SU-DHL-6 (cell line): ENCODE measurements at regions not wholly inside any gene's neighbourhood (a gene's known extent, or its start where the extent isn't known, plus 50 kb on each side); places are given as distances from the start of the nearest gene placed in this dataset.

Source experiments
- H2AFZ ChIP-seq: fragments of 200-600 bp; sonication (generic); 2 replicates; pipeline ENCODE4 v1.6.1; 2014; ENCODE audit warnings: low read depth, mild to moderate bottlenecking, moderate library complexity, mixed read lengths, antibody characterized with exemption, low read length; ENCODE audit not compliant: severe bottlenecking
- H3F3A ChIP-seq: fragments of 200-600 bp; shearing (Covaris generic); 2 replicates; pipeline ENCODE4 v1.6.0; 2016; ENCODE audit warnings: antibody characterized with exemption, mild to moderate bottlenecking; ENCODE audit not compliant: insufficient read depth
- H3K27ac ChIP-seq: fragments of 200-600 bp; sonication (generic); 2 replicates; pipeline ENCODE4 v1.5.1; 2016; ENCODE audit warnings: low read depth, mild to moderate bottlenecking, low read length, moderate library complexity, mixed read lengths
- H3K27me3 ChIP-seq: fragments of 200-600 bp; sonication (generic), shearing (Covaris generic); 2 replicates; pipeline ENCODE4 v1.6.0; 2014; ENCODE audit warnings: mild to moderate bottlenecking, low read length
- H3K36me3 ChIP-seq: fragments of 200-600 bp; sonication (generic); 2 replicates; pipeline ENCODE4 v1.6.1; 2014; ENCODE audit warnings: mild to moderate bottlenecking, low read length, mixed read lengths
- H3K4me2 ChIP-seq: fragments of 300-600, 200-600 bp; shearing (Covaris generic), sonication (generic); 2 replicates; pipeline ENCODE4 v1.6.0; 2014; ENCODE audit warnings: low read length, low read depth, mild to moderate bottlenecking; ENCODE audit not compliant: poor library complexity, severe bottlenecking
- H3K4me3 ChIP-seq: fragments of 200-600 bp; sonication (generic); 2 replicates; pipeline ENCODE4 v1.5.1; 2014; ENCODE audit warnings: antibody characterized with exemption, low read length, mild to moderate bottlenecking, mixed read lengths; ENCODE audit not compliant: insufficient read depth, poor library complexity, severe bottlenecking
- H3K79me2 ChIP-seq: fragments of 200-600 bp; sonication (generic); 2 replicates; pipeline ENCODE4 v1.6.1; 2014; ENCODE audit warnings: mild to moderate bottlenecking, low read length, moderate library complexity; ENCODE audit not compliant: insufficient read depth
- H3K9ac ChIP-seq: fragments of 200-600 bp; sonication (generic); 2 replicates; pipeline ENCODE4 v1.7.0; 2014; ENCODE audit warnings: mild to moderate bottlenecking, low read length
- H3K9me2 ChIP-seq: fragments of 200-600 bp; sonication (generic); replicated peaks from 2 replicates; pipeline ENCODE4 v1.6.1; 2014; ENCODE audit warnings: low read length; ENCODE audit not compliant: insufficient read depth
- H3K9me3 ChIP-seq: fragments of 200-600 bp; sonication (generic); 2 replicates; pipeline ENCODE4 v1.6.1; 2014; ENCODE audit warnings: low read length, mixed read lengths; ENCODE audit not compliant: insufficient read depth
- H4K20me1 ChIP-seq: fragments of 200-600 bp; sonication (generic); 2 replicates; pipeline ENCODE4 v1.6.1; 2014; ENCODE audit warnings: low read depth, mild to moderate bottlenecking, antibody characterized with exemption, low read length, moderate library complexity, mixed read lengths
- EZH2phosphoT487 ChIP-seq: fragments of 200-600 bp; sonication (generic), shearing (Covaris generic); conservative IDR thresholded peaks from 2 replicates; pipeline ENCODE4 v1.6.1; 2018; ENCODE audit warnings: mild to moderate bottlenecking, antibody characterized with exemption, low read length, moderate library complexity, mixed read lengths
- TF ChIP-seq, protein P1 (sequence below): fragments of 200-600 bp; sonication (generic); IDR thresholded peaks from one replicate; pipeline ENCODE4 v1.5.1; 2017; ENCODE audit warnings: antibody characterized with exemption, mild to moderate bottlenecking, low read length, moderate library complexity; ENCODE audit not compliant: insufficient read depth, poor library complexity, severe bottlenecking

GRCh38 chr12:87847147-87847546, 182.1 kb downstream of the C12orf50 start:
- no peaks in the 10 kb centered on the region for H3K9me3 ChIP-seq
- TF ChIP-seq, protein P1, sequence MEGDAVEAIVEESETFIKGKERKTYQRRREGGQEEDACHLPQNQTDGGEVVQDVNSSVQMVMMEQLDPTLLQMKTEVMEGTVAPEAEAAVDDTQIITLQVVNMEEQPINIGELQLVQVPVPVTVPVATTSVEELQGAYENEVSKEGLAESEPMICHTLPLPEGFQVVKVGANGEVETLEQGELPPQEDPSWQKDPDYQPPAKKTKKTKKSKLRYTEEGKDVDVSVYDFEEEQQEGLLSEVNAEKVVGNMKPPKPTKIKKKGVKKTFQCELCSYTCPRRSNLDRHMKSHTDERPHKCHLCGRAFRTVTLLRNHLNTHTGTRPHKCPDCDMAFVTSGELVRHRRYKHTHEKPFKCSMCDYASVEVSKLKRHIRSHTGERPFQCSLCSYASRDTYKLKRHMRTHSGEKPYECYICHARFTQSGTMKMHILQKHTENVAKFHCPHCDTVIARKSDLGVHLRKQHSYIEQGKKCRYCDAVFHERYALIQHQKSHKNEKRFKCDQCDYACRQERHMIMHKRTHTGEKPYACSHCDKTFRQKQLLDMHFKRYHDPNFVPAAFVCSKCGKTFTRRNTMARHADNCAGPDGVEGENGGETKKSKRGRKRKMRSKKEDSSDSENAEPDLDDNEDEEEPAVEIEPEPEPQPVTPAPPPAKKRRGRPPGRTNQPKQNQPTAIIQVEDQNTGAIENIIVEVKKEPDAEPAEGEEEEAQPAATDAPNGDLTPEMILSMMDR = no peak
- TF ChIP-seq EZH2phosphoT487 = no peak
- H3K36me3 ChIP-seq = no peaks in the 10 kb centered on the region
- no peaks in the 10 kb centered on the region for H3K9me2 ChIP-seq
- H3K27me3 ChIP-seq = no peaks in the 10 kb centered on the region
- H3K27ac ChIP-seq = no peak overlapping the region
- H3K4me3 ChIP-seq = no peak overlapping the region
- H3K4me2 ChIP-seq = no peak overlapping the region
- H3K9ac ChIP-seq = no peak overlapping the region
- no peaks in the 10 kb centered on the region for H3F3A ChIP-seq
- H2AFZ ChIP-seq = no peak overlapping the region
- no peaks in the 10 kb centered on the region for H3K79me2 ChIP-seq
- no peaks in the 10 kb centered on the region for H4K20me1 ChIP-seq

DNA sequence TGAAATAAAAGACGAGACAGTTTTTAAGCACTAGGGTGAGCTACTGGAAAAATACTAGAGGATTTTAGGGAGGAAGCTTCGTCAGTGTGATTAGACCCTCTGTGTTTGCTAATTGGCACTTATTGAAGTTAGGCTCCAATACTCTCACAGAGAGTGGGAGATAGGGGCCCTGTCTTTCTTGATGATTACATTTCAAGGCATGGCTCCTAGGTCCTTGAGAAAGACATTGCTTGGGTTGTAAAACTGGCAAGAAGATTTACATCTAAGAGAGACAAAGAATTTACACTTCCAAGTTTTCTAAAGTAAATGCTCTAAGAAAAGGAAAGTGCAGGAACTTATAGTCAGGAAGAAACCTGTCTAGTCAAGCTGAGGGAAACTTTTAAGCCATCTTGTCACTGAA, 183.2 kb downstream of the C12orf50 start:
- no peaks in the 10 kb centered on the region for H3K79me2 ChIP-seq
- no peaks in the 10 kb centered on the region for H3K36me3 ChIP-seq
- H3K4me2 ChIP-seq = no peak overlapping the region
- H2AFZ ChIP-seq = no peak overlapping the region
- H3K27me3 ChIP-seq = no peaks in the 10 kb centered on the region
- H3K9me3 ChIP-seq = no peaks in the 10 kb centered on the region
- no peak overlapping the region for H3K4me3 ChIP-seq
- H3K27ac ChIP-seq = no peak overlapping the region
- TF ChIP-seq, protein P1 = no peak
- TF ChIP-seq EZH2phosphoT487 = no peak
- no peaks in the 10 kb centered on the region for H3F3A ChIP-seq
- no peaks in the 10 kb centered on the region for H3K9me2 ChIP-seq
- H4K20me1 ChIP-seq = no peaks in the 10 kb centered on the region
- H3K9ac ChIP-seq = no peak overlapping the region

DNA sequence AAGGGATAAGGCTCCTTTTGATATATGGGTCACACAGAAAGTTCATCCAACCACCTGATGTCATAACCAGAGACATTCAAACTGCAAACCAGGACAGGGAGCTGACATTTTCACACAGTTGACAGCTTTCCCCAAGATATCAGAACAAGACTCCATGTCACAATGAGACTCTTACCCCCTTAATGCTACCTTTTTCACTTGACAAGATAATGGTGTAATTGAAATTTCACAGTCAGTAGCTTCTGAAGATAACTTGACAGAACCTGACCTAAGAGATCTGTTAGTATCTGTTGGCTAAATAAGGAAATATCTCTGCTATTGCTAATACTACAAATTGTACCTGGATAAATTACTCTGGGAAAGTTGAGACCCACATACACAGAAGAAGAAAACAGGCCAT, 187.3 kb downstream of the C12orf50 start:
- no peak overlapping the region for H3K9ac ChIP-seq
- no peak overlapping the region for H2AFZ ChIP-seq
- H3K9me3 ChIP-seq = no peaks in the 10 kb centered on the region
- no peak overlapping the region for H3K4me2 ChIP-seq
- no peaks in the 10 kb centered on the region for H3K27me3 ChIP-seq
- no peaks in the 10 kb centered on the region for H3K36me3 ChIP-seq
- no peaks in the 10 kb centered on the region for H3F3A ChIP-seq
- H3K9me2 ChIP-seq = no peaks in the 10 kb centered on the region
- no peak overlapping the region for H3K4me3 ChIP-seq
- H4K20me1 ChIP-seq = no peaks in the 10 kb centered on the region
- no peaks in the 10 kb centered on the region for H3K79me2 ChIP-seq
- TF ChIP-seq, protein P1 = no peak
- TF ChIP-seq EZH2phosphoT487 = no peak
- no peak overlapping the region for H3K27ac ChIP-seq

GRCh38 chr12:87836190-87836589, 193.0 kb downstream of the C12orf50 start:
- no peaks in the 10 kb centered on the region for H3K36me3 ChIP-seq
- H3K4me2 ChIP-seq = no peak overlapping the region
- H3K27ac ChIP-seq = no peak overlapping the region
- TF ChIP-seq EZH2phosphoT487 = no peak
- TF ChIP-seq, protein P1 = no peak
- no peak overlapping the region for H3K9ac ChIP-seq
- no peaks in the 10 kb centered on the region for H3K79me2 ChIP-seq
- no peaks in the 10 kb centered on the region for H4K20me1 ChIP-seq
- no peak overlapping the region for H2AFZ ChIP-seq
- H3K4me3 ChIP-seq = no peak overlapping the region
- no peaks in the 10 kb centered on the region for H3F3A ChIP-seq
- H3K9me2 ChIP-seq = no peaks in the 10 kb centered on the region
- H3K27me3 ChIP-seq = no peaks in the 10 kb centered on the region
- no peaks in the 10 kb centered on the region for H3K9me3 ChIP-seq
